H1 (cell line): ENCODE measurements at regions not wholly inside any gene's neighbourhood (a gene's known extent, or its start where the extent isn't known, plus 50 kb on each side); places are given as distances from the start of the nearest gene placed in this dataset.

Experiments
- CTCF ChIA-PET: fragments of 300-600 bp; sonication (Branson Sonifier 250); formaldehyde crosslinking; loops from one replicate; lab custom pipeline; 2021; ENCODE audit not compliant: partially characterized antibody; lab: Charles Lee
- POLR2A ChIA-PET: fragments of 300-600 bp; sonication (Branson Sonifier 250); formaldehyde crosslinking; loops from one replicate; lab custom pipeline; 2021; ENCODE audit warnings: inconsistent platforms; ENCODE audit not compliant: partially characterized antibody; lab: Charles Lee
- DNase-seq, 2 experiments: peaks; one replicate each; pipeline versions ENCODE4 v3.0.0 to v3.0.0-alpha.2; 2010 to 2022; ENCODE audit warnings: low spot score in 2 of 2, low read depth in 1 of 2, mixed read lengths in 1 of 2
- FAIRE-seq: peaks from 2 replicates; lab custom pipeline; 2011; peaks lifted over from hg19 to GRCh38; lab: Jason Lieb, UNC
- H2AFZ ChIP-seq: 2 replicates; pipeline ENCODE4 v1.8.1; 2012; ENCODE audit warnings: low read length, inconsistent platforms
- H2AK5ac ChIP-seq: 2 replicates; pipeline ENCODE4 v1.6.1; 2013; ENCODE audit warnings: low read depth, low read length
- H2BK120ac ChIP-seq: replicated peaks from 2 replicates; pipeline ENCODE3; 2013; ENCODE audit warnings: low read depth, low read length, inconsistent platforms
- H2BK12ac ChIP-seq: 2 replicates; pipeline ENCODE4 v1.6.1; 2013; ENCODE audit warnings: low read depth, low read length
- H2BK15ac ChIP-seq: 2 replicates; pipeline ENCODE4 v1.6.1; 2013; ENCODE audit warnings: low read length
- H2BK20ac ChIP-seq: 2 replicates; pipeline ENCODE4 v1.6.1; 2013; ENCODE audit warnings: low read length
- H2BK5ac ChIP-seq: 2 replicates; pipeline ENCODE4 v1.6.1; 2013; ENCODE audit warnings: low read depth, low read length
- H3K14ac ChIP-seq: 2 replicates; pipeline ENCODE4 v1.6.1; 2013; ENCODE audit warnings: inconsistent platforms; ENCODE audit not compliant: insufficient read length
- H3K18ac ChIP-seq: 2 replicates; pipeline ENCODE4 v1.6.1; 2013; ENCODE audit warnings: low read length; ENCODE audit errors: extremely low read depth
- H3K23ac ChIP-seq: 2 replicates; pipeline ENCODE4 v1.6.1; 2013; ENCODE audit warnings: inconsistent platforms; ENCODE audit not compliant: insufficient read length
- H3K23me2 ChIP-seq: 2 replicates; pipeline ENCODE4 v1.6.1; 2013; ENCODE audit warnings: low read depth, low read length
- H3K27ac ChIP-seq: 2 replicates; pipeline ENCODE4 v1.6.1; 2011; ENCODE audit warnings: low read depth, low read length, inconsistent platforms
- H3K27me3 ChIP-seq, 4 experiments: replicated peaks in 1 of 4; 1 replicate in 1 of 4; 2 replicates in 3 of 4; pipeline versions ENCODE4 v1.6.1 to v1.8.1; 2011 to 2013; ENCODE audit warnings: low read length in 3 of 4, mild to moderate bottlenecking in 3 of 4, inconsistent platforms in 2 of 4, mixed read lengths in 2 of 4, moderate library complexity in 1 of 4; ENCODE audit not compliant: control insufficient read depth in 3 of 4, insufficient read depth in 3 of 4; ENCODE audit errors: extremely low read depth in 1 of 4
- H3K36me3 ChIP-seq, 4 experiments: 2 replicates each; pipeline versions ENCODE4 v1.6.1 to v1.8.1; 2011 to 2013; ENCODE audit warnings: mild to moderate bottlenecking in 4 of 4, low read length in 3 of 4, moderate library complexity in 2 of 4, control low read depth in 1 of 4, inconsistent platforms in 1 of 4; ENCODE audit not compliant: insufficient read depth in 4 of 4, control insufficient read depth in 2 of 4
- H3K4ac ChIP-seq: replicated peaks from 2 replicates; pipeline ENCODE3; 2013; ENCODE audit warnings: low read length, low read depth, mixed read lengths, inconsistent platforms; ENCODE audit not compliant: insufficient read length
- H3K4me1 ChIP-seq, 4 experiments: replicated peaks in 1 of 4; 1 replicate in 1 of 4; 2 replicates in 3 of 4; pipeline versions ENCODE4 v1.6.1 to v1.8.1; 2011 to 2013; ENCODE audit warnings: low read length in 3 of 4, inconsistent platforms in 2 of 4, mixed read lengths in 1 of 4; ENCODE audit not compliant: insufficient read depth in 4 of 4, control insufficient read depth in 3 of 4
- H3K4me2 ChIP-seq, 2 experiments: 2 replicates each; pipeline versions ENCODE4 v1.6.1 to v1.8.1; 2011 to 2013; ENCODE audit warnings: low read depth in 2 of 2, low read length in 2 of 2, control low read depth in 1 of 2, inconsistent platforms in 1 of 2, mild to moderate bottlenecking in 1 of 2; ENCODE audit not compliant: insufficient read depth in 1 of 2
- H3K4me3 ChIP-seq, 4 experiments: fragments of 200-600, 300-600 bp in 1 of 4; sonication (generic), shearing (Covaris generic), sonication (Bioruptor Twin) in 1 of 4; 2 replicates each; pipeline versions ENCODE4 v1.5.1 to v1.8.1; 2011 to 2016; ENCODE audit warnings: low read length in 4 of 4, low read depth in 3 of 4, control low read depth in 2 of 4, inconsistent platforms in 2 of 4, mild to moderate bottlenecking in 2 of 4, mixed read lengths in 1 of 4, moderate library complexity in 1 of 4; ENCODE audit not compliant: insufficient read depth in 2 of 4; ENCODE audit errors: extremely low read depth in 1 of 4
- H3K56ac ChIP-seq: replicated peaks from 2 replicates; pipeline ENCODE3; 2013; ENCODE audit warnings: low read depth, mild to moderate bottlenecking, mixed read lengths, low read length, inconsistent platforms; ENCODE audit not compliant: insufficient read length
- H3K79me1 ChIP-seq: 2 replicates; pipeline ENCODE4 v1.6.1; 2013; ENCODE audit warnings: low read depth, low read length, control low read depth
- H3K79me2 ChIP-seq, 2 experiments: 2 replicates each; pipeline versions ENCODE4 v1.6.1 to v1.8.1; 2012 to 2013; ENCODE audit warnings: low read length in 2 of 2, mild to moderate bottlenecking in 2 of 2, inconsistent platforms in 1 of 2; ENCODE audit not compliant: insufficient read depth in 2 of 2, control insufficient read depth in 1 of 2
- H3K9ac ChIP-seq, 4 experiments: replicated peaks in 1 of 4; 1 replicate in 1 of 4; 2 replicates in 3 of 4; pipeline versions ENCODE4 v1.6.1 to v1.8.1; 2011 to 2013; ENCODE audit warnings: low read depth in 3 of 4, low read length in 3 of 4, control low read depth in 2 of 4, mild to moderate bottlenecking in 2 of 4, moderate library complexity in 2 of 4, inconsistent platforms in 1 of 4; ENCODE audit errors: extremely low read depth in 1 of 4
- H3K9me3 ChIP-seq, 2 experiments: 2 replicates each; pipeline versions ENCODE4 v1.6.1 to v1.8.1; 2012 to 2013; ENCODE audit warnings: mild to moderate bottlenecking in 2 of 2, moderate library complexity in 2 of 2, control low read depth in 1 of 2, inconsistent platforms in 1 of 2, low read depth in 1 of 2, low read length in 1 of 2, mixed read lengths in 1 of 2; ENCODE audit not compliant: insufficient read depth in 2 of 2
- H4K20me1 ChIP-seq, 2 experiments: replicated peaks in 1 of 2; 2 replicates each; pipeline versions ENCODE3 to v1.8.1; 2011 to 2013; ENCODE audit warnings: inconsistent platforms in 2 of 2, low read length in 2 of 2, mild to moderate bottlenecking in 1 of 2; ENCODE audit not compliant: insufficient read depth in 2 of 2, control insufficient read depth in 1 of 2
- H4K5ac ChIP-seq: 2 replicates; pipeline ENCODE4 v1.6.1; 2013; ENCODE audit warnings: low read length, low read depth, mixed read lengths, inconsistent platforms; ENCODE audit not compliant: insufficient read length
- H4K8ac ChIP-seq: 2 replicates; pipeline ENCODE4 v1.8.0; 2013; ENCODE audit warnings: mild to moderate bottlenecking, moderate library complexity, low read length, inconsistent platforms; ENCODE audit not compliant: insufficient read depth; ENCODE audit errors: extremely low read depth
- H4K91ac ChIP-seq: replicated peaks from 2 replicates; pipeline ENCODE3; 2013; ENCODE audit warnings: low read length, mixed read lengths, inconsistent platforms; ENCODE audit not compliant: insufficient read length
- BCL11A ChIP-seq, 2 experiments: IDR thresholded peaks; one replicate each; pipeline ENCODE4 v1.6.1; 2011; ENCODE audit warnings: low read depth in 2 of 2, low read length in 2 of 2, mild to moderate bottlenecking in 2 of 2
- CHD1 ChIP-seq: IDR thresholded peaks from 2 replicates; pipeline ENCODE4 v1.6.1; 2012; ENCODE audit warnings: low read depth, low read length, improper control_type of control experiment
- FOSL1 ChIP-seq: IDR thresholded peaks from 2 replicates; pipeline ENCODE4 v1.6.1; 2011; ENCODE audit warnings: mild to moderate bottlenecking, low read depth, low read length, moderate library complexity; ENCODE audit not compliant: insufficient read depth
- HDAC2 ChIP-seq, 2 experiments: fragments of 300-600 bp in 1 of 2; sonication (generic) in 1 of 2; IDR thresholded peaks; 2 replicates each; pipeline ENCODE4 v1.6.1; 2011 to 2012; ENCODE audit warnings: low read depth in 2 of 2, low read length in 2 of 2, mild to moderate bottlenecking in 2 of 2, moderate library complexity in 2 of 2, borderline replicate concordance in 1 of 2, inconsistent platforms in 1 of 2
- HDAC6 ChIP-seq: IDR thresholded peaks from one replicate; pipeline ENCODE4 v1.7.1; 2012; ENCODE audit warnings: low read depth, mild to moderate bottlenecking, inconsistent platforms, low read length, moderate library complexity
- POLR2A ChIP-seq, 2 experiments: IDR thresholded peaks; 1 replicate in 1 of 2; 2 replicates in 1 of 2; pipeline ENCODE4 v1.6.1; 2011; ENCODE audit warnings: low read depth in 2 of 2, low read length in 2 of 2, mild to moderate bottlenecking in 2 of 2; ENCODE audit errors: control extremely low read depth in 1 of 2
- RAD21 ChIP-seq, 2 experiments: IDR thresholded peaks in 1 of 2; conservative IDR thresholded peaks in 1 of 2; 2 replicates each; pipeline ENCODE4 v1.6.1; 2011; ENCODE audit warnings: low read depth in 2 of 2, low read length in 2 of 2, improper control_type of control experiment in 1 of 2, inconsistent platforms in 1 of 2, mild to moderate bottlenecking in 1 of 2, moderate library complexity in 1 of 2
- SAP30 ChIP-seq: fragments of 300-600 bp; sonication (generic); IDR thresholded peaks from 2 replicates; pipeline ENCODE4 v1.7.1; 2012; ENCODE audit warnings: low read length, moderate library complexity, mild to moderate bottlenecking, inconsistent platforms; ENCODE audit not compliant: insufficient read depth, insufficient replicate concordance
- SIRT6 ChIP-seq: IDR thresholded peaks from one replicate; pipeline ENCODE4 v1.7.1; 2012; ENCODE audit warnings: low read length, inconsistent platforms
- SP1 ChIP-seq: IDR thresholded peaks from 2 replicates; pipeline ENCODE4 v1.6.1; 2011; ENCODE audit warnings: low read depth, low read length
- SRF ChIP-seq: IDR thresholded peaks from 2 replicates; pipeline ENCODE4 v1.6.1; 2011; ENCODE audit warnings: mild to moderate bottlenecking, low read depth, low read length, moderate library complexity
- TBP ChIP-seq: IDR thresholded peaks from 2 replicates; pipeline ENCODE4 v1.6.1; 2011; ENCODE audit warnings: low read depth, low read length, improper control_type of control experiment
- TCF12 ChIP-seq: IDR thresholded peaks from 2 replicates; pipeline ENCODE4 v1.6.1; 2011; ENCODE audit warnings: low read depth, mild to moderate bottlenecking, low read length
- TEAD4 ChIP-seq: IDR thresholded peaks from 2 replicates; pipeline ENCODE4 v1.6.1; 2012; ENCODE audit warnings: low read depth, low read length, inconsistent platforms, mixed read lengths
- YY1 ChIP-seq: IDR thresholded peaks from 2 replicates; pipeline ENCODE4 v1.6.1; 2011; ENCODE audit warnings: low read depth, mild to moderate bottlenecking, low read length
- WGBS, 2 experiments: shearing (Covaris generic) in 1 of 2; methylation state at CpG; one replicate each; pipeline versions ENCODE4 v1.1.6 to v1.1.7; 2013 to 2015; ENCODE audit warnings: low lambda C conversion rate in 2 of 2, mixed read lengths in 2 of 2, inconsistent platforms in 1 of 2, low coverage in 1 of 2, missing lambda C conversion rate in 1 of 2; ENCODE audit not compliant: insufficient replicate concordance in 2 of 2, insufficient coverage in 1 of 2, insufficient read length in 1 of 2; ENCODE audit errors: extremely low coverage in 1 of 2, missing lambda C conversion rate in 1 of 2; 5-methylcytosine and 5-hydroxymethylcytosine counted together

DNA sequence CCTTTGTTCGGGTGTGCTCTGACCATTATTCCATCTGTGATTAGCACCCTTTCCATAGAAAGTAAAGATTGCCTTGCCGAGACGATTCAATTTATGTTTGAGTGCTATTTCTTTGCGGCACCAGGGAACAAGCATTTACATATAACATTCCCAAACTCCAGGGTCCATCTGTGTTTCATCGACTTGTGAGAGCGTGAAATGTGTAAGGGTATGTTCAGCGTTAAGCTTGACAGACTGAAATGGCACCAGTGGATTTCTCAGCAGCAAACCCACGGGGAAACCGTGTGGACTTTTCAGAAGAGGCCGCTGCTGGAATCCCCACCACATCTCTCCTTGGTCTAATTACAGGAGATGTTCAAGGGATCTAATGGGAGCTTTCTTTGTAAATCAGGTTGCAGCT lies 270.5 kb downstream of the TCERG1L start:
- Histone ChIP-seq H4K91ac (no peak overlapping the region), H3K14ac (no peak overlapping the region), H2BK5ac (no peak overlapping the region), H2BK20ac (no peak overlapping the region), H3K9me3 (no peaks in the 10 kb centered on the region), H3K27ac (no peak overlapping the region), H3K79me2 (no peaks in the 10 kb centered on the region), H2BK12ac (no peak overlapping the region), H3K23me2 (peaks cover 2% of the 10 kb centered on the region; the same call in 1 of the 2 replicates), H4K20me1 (no peaks in the 10 kb centered on the region), H3K4ac (no peak overlapping the region), H3K23ac (no peak overlapping the region), H4K5ac (no peak overlapping the region), H2BK15ac (no peak overlapping the region), H3K18ac (no peak overlapping the region), H2BK120ac (no peak overlapping the region), H3K56ac (no peak overlapping the region), H3K79me1 (no peaks in the 10 kb centered on the region), H3K36me3 (no peaks in the 10 kb centered on the region), H3K4me3 (no peak overlapping the region), H3K4me2 (no peak overlapping the region), H3K9ac (no peak overlapping the region), H3K4me1 (peaks cover 0 to 5% (median 0%) of the 10 kb centered on the region in 4 experiments; a peak in 3 of 7 replicates), H2AFZ (no peak overlapping the region), H2AK5ac (no peak overlapping the region), H4K8ac (no peak overlapping the region), H3K27me3 (peaks cover 0 to 3% (median 0%) of the 10 kb centered on the region in 4 experiments; a peak in 2 of 7 replicates)
- no peak for FAIRE-seq
- no peak for TF ChIP-seq SP1
- no peak for TF ChIP-seq POLR2A (IDR thresholded peaks at IDR 0.05; ENCODE audit: control extremely low read depth in 1 of 2, low read depth in 2 of 2, low read length in 2 of 2)
- no peak for TF ChIP-seq BCL11A (IDR thresholded peaks at IDR 0.05; ENCODE audit: low read depth in 2 of 2, low read length in 2 of 2)
- no peak for TF ChIP-seq TEAD4
- no peak for TF ChIP-seq SIRT6
- TF ChIP-seq FOSL1, result no peak
- TF ChIP-seq RAD21 (IDR thresholded peaks at IDR 0.05 in 1 of 2, conservative IDR thresholded peaks at IDR 0.05 in 1 of 2; ENCODE audit: low read depth in 2 of 2, low read length in 2 of 2), result no peak
- no peak for TF ChIP-seq SAP30
- TF ChIP-seq TBP, result no peak
- TF ChIP-seq YY1, result no peak
- TF ChIP-seq TCF12, result no peak
- no peak for TF ChIP-seq SRF
- no peak for TF ChIP-seq CHD1
- no peak for TF ChIP-seq HDAC2 (IDR thresholded peaks at IDR 0.05; ENCODE audit: borderline replicate concordance in 1 of 2, low read depth in 2 of 2, low read length in 2 of 2)
- no peak for TF ChIP-seq HDAC6
- ChIA-PET CTCF (interaction anchor here (0.7 kb wide), 1 partner anchor 106 kb away, joined by 3 read pairs; no protein-coding TSS in a partner anchor), POLR2A (no interaction called here)
- DNase-seq, result no peak
- 91% methylated on average over 10 of the region's 10 CpGs; no CpG with 5 or more reads in 1 of the 2 experiments for WGBS, 2 experiments
